GM19463 (cell line): ENCODE measurements at regions not wholly inside any gene's neighbourhood (a gene's known extent, or its start where the extent isn't known, plus 50 kb on each side); places are given as distances from the start of the nearest gene placed in this dataset.

Experiments used
- ATAC-seq: cut with Tn5 transposase; IDR thresholded peaks from one replicate; pipeline ENCODE4 v1.9.1; 2021; ENCODE audit warnings: mild to moderate bottlenecking, moderate library complexity; ENCODE audit not compliant: unreplicated experiment

- ATAC-seq: no peak
Observed at GRCh38 chr11:26025676-26026075, 306.3 kb upstream of the ANO3 start.

DNA sequence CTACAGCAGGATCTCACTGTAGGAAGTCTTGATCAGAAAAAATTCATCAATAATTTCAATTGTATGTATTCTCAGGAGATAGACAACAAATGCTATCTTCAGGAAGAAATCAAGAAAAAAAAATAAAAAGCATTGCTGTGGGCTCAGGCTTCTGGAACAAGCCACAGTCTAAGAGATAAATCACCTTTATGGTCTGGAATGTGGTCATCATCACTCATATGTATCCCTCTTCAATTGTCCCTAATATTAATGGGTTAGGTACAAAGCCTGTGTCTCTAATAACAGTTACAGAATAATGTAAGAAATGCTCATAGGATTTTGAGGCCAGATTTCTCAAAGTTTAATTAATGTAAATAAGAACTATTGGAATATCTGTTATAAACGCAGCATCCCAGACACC lies 305.9 kb upstream of the ANO3 start:
- no peak for ATAC-seq

DNA sequence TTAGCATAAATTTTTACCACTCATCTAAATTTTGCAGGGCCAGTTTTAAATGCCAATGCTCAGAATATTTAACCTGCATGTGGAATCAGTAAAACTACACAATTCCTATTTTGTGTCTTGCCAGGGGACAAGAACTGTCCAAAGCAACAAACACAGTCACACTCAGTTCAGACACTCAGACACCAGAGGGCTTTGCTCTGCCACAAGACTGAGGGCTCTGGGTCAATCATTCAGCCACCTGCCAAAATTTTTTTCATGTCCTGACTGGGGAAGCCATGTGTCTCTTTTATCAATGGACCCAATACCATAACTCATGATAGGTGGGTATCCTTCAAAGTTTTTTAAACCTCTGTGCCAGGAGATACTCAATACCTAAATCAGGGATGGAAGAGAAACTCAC lies 304.0 kb upstream of the ANO3 start:
- peak; percentile 56 for ATAC-seq

DNA sequence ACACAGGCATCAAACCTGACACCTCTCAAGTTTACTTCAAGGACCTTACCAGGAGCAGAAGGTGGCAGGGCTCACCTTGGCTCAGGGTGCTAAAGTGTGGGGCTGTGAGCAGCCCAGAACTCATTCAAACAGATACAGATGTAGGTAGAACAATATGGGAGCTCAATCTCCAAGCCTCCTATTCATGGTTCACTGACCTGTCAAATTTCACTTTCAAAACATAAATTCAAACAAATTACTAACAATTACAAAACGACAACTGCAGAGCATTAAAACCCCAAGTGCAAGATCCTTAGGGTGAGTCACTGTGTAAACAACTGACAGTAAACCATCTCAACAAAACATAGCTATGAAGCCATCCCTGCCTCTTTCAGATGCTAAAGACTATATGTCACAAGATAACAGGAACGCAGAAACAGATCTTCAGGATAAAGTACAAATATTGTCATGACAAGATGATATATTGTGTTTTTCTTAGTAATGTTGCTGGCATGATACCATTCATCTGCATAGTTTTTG lies 303.5 kb upstream of the ANO3 start:
- ATAC-seq: peak; percentile 58

DNA sequence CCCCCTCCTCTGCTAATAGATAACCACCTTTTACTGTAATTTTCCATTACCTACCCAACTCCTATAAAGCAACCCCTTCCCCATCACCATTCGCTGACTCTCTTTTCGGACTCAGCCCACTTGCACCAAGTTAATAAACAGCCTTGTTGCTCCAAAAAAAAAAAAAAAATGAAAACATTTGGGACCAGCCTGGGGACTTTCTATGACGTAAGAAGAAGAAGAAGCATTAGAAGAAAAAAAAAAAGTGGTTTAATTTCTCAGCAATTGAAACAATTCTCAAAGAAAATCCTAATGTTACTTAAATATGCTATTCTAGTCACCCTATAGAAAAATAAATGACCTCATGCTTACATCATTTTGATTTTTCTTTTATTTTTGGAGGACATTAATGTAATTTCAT lies 301.5 kb upstream of the ANO3 start:
- ATAC-seq: no peak

- no peak for ATAC-seq
Observed at GRCh38 chr11:26032241-26032640, 299.7 kb upstream of the ANO3 start.

DNA sequence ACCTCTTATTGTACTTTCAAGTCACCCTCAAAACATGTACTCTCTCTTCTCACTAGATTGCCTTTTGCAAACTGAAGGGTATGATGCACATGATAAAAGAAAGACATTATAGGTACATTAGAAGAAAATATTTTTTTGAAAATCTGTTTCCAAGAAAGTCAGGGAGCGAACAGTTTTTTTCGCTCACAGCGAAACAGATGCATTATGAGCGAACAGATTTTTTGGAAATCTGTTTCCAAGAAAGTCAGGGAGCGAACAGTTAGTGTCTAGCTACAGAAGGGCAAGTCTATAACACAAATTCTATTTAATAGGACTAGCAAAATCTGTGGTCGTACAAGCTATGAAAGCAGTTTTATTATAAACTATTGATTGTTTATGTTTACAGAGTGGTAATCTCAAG lies 296.2 kb upstream of the ANO3 start:
- ATAC-seq: no peak

- ATAC-seq: peak; percentile 64
Observed at GRCh38 chr11:26037716-26038115, 294.2 kb upstream of the ANO3 start.

DNA sequence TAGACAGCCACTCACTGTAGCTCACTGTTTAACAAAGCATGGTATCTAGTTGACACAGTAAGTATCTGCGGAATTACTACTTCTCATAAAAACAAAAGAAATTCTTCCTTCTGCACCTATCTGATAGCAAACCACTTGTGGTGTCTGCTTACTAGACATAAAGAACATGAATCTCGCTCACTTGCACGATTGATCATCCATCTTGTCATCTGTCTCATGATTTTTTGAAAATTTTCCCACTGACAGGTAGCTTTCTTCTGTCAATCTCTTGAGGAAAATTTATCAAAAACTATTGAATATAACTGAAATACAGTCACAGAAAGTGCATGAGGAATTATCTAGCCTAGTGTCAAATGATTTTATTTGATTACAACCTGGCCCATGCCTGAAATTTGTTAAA lies 291.6 kb upstream of the ANO3 start:
- ATAC-seq: no peak

DNA sequence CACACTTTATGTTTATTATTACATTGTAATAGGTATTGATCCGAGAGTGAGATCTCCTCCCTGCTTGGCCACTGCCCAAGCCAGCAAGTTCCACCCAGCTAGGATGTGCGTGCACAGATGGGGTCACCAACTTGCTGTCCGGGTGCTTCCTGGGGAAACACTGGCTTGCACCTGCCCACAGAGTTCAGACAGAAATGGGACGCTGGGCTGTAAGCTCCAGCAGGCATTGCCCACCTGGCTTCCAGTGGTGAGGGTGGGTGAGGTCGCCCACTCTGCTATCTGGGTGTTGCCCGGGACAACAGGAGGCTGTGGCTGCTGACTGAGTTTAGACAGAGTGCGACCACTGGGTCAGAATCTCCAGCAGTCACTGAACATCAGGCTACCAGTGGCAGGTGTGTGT lies 289.8 kb upstream of the ANO3 start:
- no peak for ATAC-seq

GRCh38 chr11:26043665-26044064 lies 288.3 kb upstream of the ANO3 start:
- peak; percentile 72 for ATAC-seq

DNA sequence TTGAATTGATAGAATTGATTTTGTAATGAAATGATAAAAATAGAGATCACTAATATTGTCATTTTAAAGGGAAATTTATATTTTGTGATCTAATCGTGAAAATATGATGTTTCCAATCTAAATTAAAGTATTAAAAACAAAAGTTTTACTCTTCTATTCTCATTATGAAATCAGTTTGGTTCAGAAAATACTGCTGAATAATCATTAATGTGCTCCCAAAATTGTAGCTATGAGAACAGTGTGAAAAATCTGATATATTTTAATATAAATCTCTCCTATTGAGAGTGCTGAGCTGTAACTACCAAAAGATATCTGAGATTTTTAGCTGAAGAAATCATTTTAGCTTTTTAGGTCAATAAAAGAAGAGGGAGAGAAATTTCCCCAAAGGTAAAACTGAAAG lies 287.5 kb upstream of the ANO3 start:
- ATAC-seq: no peak

- no peak for ATAC-seq
Observed at GRCh38 chr11:26045082-26045481, 286.8 kb upstream of the ANO3 start.

- ATAC-seq: no peak
Observed at GRCh38 chr11:26048271-26048670, 283.7 kb upstream of the ANO3 start.

DNA sequence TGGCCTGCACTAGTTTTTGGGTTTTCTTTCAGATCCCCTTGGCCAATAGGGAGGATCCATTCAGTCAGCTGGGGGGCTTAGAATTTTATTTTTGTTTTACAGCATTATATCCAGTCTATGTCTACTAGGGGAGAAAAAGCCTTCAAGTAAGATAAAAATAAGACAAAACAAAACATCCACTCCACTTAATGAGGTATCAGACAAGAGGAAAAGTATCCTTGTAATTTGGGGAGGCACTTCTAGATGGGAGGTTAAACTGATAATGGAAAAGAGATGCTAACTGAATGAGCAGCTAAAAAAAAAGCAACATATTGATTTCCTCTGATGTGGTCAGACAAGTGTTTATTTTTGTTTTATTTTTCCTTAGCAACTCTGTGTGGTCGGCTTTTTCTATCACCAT lies 278.0 kb upstream of the ANO3 start:
- no peak for ATAC-seq

DNA sequence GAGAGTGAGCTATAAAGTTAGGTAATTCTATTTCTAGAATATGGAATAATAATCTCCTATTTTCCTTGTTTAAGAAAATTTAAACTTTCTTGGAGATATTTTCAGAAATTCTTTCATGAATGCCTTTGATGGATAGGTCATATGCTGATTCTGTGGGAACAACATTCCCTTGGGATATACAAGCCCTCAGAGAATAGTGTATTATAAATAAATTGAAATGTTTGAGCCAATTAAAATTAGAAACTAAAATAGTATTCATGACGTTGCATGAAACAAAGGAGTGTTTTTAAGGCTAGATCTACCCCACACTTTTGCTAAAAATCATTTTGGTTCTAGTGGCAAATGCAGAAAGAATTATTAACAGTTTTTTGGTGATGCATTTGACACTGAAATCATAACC lies 269.3 kb upstream of the ANO3 start:
- ATAC-seq: no peak

- peak; percentile 58 for ATAC-seq
Observed at GRCh38 chr11:26063915-26064314, 268.0 kb upstream of the ANO3 start.

DNA sequence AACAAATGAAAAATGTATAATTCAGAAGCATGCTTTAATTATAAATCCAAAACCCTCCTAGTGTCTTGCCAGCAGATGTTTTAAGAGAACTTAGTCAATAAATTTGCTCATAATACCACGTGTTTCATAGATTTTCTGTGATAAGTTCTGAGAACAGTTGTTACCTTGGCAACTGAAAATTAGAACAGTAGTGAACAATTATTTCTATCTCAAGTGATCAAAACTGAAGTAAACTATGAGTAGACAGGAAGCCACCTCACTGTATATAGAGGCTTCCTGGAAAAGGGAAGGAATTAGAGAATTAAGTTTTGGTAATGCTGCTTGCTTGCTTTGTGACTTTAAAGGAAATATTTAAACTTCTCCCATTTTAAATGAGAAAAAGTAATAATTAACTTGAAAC lies 266.0 kb upstream of the ANO3 start:
- ATAC-seq: no peak

DNA sequence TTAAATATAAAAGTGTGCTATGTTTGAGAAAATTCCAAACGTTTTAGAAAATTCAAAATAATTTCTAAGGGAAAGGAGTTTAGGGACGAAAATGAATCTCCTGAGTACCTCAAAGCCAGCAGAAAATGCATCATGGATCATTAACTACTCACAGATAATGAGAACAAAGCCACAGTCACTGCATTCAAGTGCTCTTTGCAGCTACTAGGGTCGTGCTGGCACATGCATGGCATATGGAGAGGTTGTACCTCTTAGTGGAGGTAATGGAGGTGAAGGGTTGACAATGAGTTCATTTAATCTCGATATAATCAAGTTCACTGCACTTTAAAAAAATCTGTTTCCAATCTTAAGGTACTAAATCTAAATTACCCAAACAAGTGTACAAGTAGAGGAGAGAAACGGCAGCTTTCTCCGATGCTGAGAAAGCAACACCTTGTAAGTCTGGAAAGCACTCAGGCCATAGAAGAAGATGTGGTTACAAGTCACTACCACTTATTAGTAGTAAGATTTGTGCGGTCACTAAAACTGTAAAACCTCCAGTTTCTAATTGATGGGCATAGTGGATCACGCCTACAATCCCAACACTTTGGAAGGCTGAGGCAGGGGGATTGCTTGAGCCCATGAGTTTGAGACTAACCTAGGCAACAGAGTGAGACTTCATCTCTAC lies 261.1 kb upstream of the ANO3 start:
- no peak for ATAC-seq

- no peak for ATAC-seq
Observed at GRCh38 chr11:26072614-26073153, 259.2 kb upstream of the ANO3 start.

DNA sequence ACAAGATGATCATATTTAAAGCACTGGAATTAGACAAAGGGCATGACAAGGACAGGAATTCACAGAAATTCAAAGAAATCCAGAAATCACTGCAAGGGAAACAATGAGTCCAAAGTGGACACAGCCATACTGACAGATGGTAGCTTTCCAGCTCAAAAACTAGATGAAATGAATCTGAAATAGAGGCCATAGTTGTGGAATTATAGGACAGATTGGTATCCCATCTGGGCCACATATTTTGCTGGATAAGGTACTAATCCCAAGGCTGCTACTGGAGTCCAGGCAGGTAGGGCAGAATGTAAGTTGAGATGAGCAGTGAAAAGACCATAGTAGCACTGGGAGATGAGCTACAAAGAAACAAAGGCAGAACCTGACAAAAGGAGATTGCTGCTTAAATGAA lies 258.3 kb upstream of the ANO3 start:
- no peak for ATAC-seq

GRCh38 chr11:26076233-26076990 lies 255.5 kb upstream of the ANO3 start:
- ATAC-seq: no peak
